G401.6 (cell line): ENCODE measurements at regions not wholly inside any gene's neighbourhood (a gene's known extent, or its start where the extent isn't known, plus 50 kb on each side); places are given as distances from the start of the nearest gene placed in this dataset.
"Not testable (repeated sequence)": the region's sequence is repeated elsewhere in the genome, so short reads cannot be mapped to it uniquely, and the experiment has no call there.

Experiments used
- FAIRE-seq: peaks from 2 replicates; lab custom pipeline; 2012; peaks lifted over from hg19 to GRCh38; lab: Jason Lieb, UNC

DNA sequence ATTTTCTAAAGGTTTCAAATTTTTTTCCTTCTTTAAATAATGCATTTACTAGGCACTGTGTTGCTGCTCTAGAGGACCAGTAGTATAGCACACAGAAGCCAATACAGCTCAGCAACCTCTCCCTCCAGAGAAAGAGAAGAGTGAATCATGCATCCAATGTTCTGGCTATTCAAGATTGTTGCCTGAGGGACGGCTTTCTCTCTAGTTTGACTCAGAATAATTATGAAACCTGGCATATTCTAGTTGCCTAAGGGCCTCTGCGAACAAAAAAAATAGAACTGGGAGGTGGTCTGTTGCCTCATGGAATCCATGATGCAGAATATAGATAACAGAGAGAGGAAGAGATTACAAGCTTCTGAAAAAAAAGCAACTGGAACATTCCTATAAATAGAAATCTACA is 1233.3 kb upstream of the PABPC4L start:
- FAIRE-seq, result no peak

DNA sequence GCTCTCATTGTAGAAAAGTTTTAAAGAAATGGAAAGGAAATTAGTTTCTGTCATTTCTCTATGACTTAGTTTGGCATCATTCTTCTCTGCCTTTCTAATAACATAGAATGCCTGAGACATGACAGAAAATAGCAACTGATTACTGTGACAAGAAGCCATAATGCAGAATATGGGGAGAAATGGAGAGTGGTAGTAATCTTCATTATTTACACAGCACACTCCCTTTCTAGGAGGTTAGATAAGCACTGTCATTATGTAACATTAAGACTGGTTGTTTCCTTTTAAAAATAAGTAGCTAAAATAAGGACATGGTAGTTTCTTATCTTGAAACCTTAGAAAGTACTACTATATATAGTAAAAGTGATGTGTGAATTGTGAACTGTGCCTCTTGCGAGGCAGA is 1227.9 kb upstream of the PABPC4L start:
- FAIRE-seq, result no peak

DNA sequence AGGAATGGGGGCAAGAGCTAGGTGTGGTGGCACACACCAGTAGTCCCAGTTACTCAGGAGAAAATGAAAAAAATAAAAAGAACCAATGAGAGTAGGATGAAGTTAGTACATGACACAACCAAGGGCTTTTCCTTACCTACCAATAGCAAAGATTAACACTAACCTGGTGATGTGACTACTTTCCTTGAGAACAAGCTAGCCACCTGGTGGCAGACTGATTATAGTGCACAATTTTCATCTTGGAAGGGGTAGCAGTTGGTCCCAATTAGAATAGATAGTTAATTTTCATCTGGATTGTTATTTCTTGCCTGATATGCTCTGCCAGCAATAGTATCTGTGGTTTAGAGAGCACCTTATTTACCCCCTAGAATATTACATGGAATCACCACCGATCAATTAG is 1216.8 kb upstream of the PABPC4L start:
- no peak for FAIRE-seq

DNA sequence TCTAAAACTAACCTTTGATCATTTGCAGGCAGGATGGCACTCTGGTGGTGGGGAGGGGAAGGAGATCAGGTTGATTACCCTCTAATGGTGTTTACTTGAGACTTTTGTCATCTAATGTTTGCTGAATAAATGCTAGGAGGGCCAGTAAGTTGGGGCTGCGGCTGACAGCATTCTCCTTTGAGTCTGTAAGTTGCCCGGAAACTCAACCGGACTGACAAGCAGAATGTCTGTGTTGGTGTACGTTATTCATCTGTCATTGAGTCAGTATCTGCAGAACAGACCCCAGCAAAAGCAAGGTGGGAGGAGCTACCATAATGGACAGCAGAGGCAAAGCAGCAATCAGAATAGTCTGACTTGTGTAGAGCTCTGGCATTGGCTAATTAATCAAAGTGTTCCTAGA is 1210.6 kb upstream of the PABPC4L start:
- FAIRE-seq, result no peak

DNA sequence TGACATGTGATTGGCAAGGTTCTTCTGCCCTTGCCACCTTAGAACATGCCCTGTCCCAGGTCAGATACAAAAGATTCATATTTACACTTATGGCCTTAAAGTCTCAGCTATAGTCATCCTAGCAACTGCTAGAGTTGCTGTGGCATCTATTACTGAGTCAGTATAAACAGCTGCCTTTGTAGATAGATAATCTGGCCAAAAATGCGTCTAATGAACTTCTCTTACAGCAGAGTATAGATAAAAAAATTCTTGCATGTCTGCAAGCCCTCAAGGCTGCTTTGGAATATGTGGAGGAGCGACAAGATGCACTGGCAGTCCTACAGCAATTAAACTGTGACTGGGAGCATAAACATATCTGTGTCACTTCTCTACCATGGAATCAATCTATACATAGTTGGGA is 1209.7 kb upstream of the PABPC4L start:
- FAIRE-seq, result no peak

DNA sequence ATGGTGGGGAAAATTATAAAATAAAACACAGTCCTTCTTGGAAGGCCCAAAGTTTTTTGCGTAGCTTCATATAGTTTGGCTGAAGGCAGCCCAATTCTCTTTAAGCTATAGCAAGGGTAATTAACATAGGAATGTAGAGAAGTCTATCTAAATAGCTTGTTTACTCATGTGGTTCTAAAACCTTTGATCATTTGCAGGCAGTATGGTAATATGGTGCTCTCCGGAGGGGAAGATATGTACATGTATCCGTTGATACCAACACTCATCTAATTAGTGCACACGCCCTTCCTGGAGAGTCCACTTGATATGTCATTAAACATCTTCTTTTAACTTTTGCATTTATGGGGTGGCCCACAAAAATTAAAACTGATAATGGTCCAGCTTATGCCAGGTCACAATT is 1207.7 kb upstream of the PABPC4L start:
- FAIRE-seq, result not testable (repeated sequence)

DNA sequence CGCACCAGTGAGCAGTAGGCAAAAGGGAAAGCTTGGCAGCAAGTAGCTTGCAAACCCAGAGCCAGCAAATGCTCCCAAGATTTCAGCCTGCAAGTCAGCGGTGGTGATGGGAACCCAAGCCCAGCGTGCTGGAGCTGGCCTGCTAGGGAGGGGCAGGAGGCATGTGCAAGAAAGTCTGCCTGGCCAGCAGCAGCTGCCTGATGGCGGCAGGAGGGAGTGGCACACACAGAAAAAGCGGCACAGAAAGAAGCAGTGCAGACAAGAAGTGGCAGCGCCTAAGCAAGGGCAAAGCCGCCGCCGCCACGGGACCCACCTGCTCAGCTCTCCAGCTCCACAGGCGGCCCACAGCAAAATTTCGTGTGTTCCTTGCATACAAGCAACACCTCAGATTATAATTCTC is 1206.5 kb upstream of the PABPC4L start:
- no peak for FAIRE-seq

DNA sequence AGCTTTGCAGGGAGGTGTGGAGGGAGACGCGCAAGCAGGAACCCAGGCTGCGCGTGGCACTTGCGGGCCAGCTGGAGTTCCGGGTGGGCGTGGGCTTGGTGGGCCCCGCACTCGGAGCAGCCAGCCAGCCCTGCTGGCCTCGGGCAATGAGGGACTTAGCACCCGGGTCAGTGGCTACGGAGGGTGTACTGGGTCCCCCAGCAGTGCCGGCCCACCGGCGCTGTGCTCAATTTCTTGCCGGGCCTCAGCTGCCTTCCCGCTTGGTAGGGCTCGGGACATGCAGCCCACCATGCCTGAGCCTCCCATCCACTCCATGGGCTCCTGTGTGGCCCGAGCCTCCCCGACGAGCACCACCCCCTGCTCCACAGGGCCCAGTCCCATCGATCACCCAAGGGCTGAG is 1205.0 kb upstream of the PABPC4L start:
- FAIRE-seq, result not testable (repeated sequence)

DNA sequence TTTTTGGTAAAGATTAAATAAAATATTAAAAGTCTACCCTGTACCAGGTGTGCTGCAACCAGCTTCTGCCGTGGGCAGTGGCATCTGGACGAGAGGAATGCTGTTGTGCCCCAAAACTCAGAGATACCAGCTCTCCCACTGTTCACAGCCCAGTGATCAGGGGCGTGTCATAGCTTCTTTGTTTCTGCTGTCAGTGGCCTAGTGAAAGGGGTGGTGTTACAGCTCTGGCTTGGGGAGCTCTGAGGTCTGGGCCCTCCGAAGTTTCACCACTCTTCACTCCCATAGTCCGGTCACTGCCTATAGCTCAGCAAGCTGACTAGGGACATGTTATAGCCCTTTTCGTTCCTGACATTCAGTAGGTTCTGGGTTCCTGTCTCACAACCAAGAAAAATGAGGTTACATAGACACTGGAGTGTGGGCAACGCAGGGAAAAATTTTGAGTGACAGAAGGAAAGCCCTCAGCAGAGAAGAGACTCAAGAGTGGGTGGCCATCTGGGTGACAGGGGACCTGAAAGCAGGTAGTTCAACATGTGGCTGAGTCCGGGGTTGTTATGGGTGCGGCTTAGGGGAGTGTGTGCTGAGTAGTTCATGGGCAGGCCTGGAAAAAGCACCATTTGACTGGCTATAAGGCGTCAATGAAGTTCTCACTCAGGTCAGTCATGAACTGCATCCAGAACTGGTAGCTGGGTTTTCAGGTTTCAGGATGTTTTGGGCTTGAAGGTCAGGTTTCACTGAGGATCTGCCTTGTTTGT is 1184.4 kb upstream of the PABPC4L start:
- FAIRE-seq, result no peak

DNA sequence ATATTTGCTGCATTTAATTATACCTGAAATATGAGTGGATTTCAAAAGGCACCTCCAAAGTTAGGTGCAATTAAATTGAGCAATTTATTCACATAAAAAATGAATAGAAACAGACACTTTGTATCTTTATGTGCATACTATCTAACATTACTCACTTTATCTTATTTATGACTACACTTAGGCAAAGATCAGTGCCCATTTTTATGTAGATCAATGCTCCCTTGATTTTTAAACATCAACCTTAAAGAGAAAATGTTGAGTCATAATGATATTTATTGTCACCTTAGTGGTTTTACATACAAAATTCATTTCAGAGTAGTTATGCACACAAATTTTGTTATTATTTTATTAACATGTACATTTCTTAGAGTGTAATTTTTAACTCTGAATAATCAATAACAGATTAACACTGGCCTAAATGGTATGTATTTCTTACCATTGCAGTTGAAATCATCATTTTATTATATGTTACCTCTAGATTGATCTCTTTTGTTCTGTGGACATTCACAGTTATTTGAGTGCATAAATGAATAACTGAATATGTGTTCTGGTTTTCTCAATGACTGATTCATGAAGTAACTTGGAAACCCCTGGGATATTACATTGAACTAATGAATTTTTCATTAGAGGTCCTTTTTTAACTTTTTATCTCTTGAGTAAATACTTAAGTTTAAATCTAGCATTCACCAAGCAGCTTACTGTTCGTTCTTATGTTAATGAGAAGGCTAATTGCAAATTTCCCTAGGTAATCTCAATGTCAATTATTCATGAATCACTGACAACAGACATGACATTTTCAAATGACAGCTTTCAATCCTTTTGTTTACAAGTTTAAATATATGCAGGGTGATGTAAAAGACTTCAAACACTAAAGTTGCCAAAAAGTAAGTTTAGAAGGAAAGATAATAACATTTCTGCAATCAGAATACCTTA is 1182.0 kb upstream of the PABPC4L start:
- no peak for FAIRE-seq

DNA sequence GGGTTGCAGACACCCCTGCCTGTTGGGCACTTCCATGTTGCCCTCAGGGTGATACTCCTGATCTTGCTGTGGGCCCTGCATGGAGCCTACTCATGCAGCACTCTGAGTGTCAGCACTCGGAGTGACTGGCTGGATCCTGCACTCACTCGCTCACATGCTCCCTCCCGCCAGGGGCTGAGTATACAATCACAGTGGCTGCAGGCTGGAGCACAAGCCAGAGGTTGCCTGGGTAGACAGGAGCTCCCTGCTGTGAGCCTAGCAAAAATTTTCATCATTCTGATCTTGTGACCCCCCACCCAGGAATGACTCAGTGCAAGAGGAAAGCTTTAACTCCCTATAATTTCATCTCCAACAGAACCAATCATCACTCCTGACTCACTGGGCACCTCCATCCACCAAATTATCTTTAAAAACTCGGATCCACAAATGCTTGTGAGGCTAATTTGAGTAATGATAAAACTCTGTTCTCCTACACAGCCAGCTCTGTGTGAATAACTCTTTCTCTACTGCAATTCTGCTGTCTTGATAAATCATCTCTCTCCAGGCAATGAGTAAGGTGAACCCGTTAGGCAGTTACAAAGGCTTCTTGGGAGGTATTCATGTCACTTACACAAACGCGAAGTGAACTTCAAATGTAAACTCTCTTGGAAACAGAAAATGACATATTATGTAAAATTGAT is 1180.8 kb upstream of the PABPC4L start:
- no peak for FAIRE-seq

DNA sequence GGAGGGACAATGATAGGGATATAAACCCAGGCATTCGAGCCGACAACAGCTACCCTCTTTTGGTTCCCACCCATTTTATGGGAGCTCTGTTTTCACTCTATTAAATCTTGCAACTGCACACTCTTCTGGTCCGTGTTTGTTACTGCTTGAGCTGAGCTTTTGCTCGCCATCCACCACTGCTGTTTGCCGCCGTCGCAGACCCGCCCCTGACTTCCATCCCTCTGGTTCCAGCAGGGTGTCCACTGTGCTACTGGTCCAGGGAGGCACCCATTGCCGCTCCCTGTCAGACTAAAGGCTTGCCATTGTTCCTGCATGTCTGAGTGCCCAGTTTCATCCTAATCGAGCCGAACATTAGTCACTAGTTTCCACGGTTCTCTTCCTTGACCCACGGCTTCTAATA is 1170.5 kb upstream of the PABPC4L start:
- FAIRE-seq, result no peak

DNA sequence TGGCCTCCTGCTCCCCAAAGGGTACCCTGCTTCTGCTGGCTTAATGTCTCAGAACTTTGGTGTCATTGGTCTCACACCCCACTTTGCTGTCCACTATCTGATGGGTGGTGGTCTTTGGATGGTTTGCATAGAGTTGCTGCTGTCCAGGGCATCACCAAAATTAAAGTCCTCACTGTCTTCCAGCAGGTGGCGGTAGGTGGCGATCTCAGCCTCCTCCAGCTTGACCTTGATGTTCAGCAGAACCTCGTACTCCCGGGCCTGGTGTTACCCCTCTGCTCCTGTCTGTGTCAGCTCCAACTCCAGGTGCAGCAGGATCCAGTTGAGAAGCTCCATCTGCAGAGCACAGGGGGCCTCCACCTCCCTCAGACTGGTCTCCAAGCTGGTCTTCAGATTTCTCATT is 1169.5 kb upstream of the PABPC4L start:
- no peak for FAIRE-seq

DNA sequence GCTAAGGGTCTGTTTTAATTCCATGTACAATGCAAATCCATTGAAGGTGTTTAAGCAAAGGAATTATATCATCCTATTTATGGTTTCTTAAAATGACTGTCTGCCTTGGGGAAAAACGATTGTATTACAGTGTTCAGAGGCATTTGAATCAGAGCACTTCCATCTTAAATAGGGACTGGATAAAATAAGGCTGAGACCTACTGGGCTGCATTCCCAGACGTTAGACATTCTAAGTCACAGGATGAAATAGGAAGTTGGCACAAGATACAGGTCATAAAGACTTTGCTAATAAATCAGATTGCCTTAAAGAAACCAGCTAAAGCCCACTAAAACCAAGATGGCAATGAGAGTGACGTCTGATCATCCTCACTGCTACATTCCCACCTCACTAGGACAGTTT is 1167.2 kb upstream of the PABPC4L start:
- no peak for FAIRE-seq

DNA sequence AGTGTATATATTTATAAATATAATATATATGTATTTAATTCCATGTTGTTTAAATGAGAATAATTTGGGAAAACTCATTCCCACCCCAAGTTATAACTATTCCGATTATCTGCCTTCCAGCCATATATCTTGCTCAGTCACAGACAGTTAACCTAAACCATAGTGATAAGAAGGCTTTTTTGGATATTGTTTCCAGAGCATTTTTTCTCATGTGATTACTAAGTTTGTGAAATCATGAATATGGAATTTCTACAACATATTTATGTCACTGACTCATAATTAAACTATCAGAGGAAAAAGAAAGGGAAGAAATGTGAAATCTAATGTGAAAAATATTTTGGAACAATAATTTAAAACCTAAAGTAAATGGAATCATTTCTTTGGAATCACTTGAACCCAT is 1163.5 kb upstream of the PABPC4L start:
- no peak for FAIRE-seq

DNA sequence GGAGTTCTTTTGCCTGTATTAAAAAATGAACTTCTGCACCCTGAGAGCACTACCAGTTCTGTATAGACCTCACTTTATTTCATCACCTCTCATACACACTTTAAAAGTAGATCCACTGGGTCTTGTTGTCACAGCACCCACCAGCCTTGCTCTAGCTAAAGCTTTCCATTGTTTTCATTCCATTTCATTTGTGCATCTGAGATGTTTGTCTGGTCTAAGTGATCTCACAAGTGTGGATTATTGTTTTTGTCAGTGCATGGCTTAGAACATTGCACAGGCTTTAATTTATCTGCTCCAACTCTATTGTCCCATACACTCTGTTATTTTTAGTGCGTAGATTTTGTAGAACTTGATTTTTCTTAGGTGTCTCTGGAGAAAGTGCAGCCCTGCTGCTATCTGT is 1157.5 kb upstream of the PABPC4L start:
- FAIRE-seq, result no peak

DNA sequence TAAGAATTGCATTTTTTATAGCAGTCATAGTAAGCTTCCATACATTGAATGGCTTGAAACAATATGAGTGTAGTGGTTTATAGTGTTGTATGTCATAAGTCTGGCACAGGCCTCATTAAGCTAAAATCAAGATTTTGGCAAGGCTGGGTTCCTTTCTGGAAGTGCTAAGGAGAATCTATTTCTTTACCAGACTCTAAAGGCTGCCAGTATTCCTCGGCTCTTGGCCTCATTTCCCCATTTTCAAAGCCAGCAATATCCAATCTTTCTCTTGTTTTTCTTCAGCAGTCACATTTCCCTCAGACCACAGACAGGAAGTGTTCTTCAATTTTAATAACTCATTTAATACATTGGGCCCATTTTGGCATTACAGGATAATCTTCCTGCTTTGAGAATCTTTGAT is 1155.5 kb upstream of the PABPC4L start:
- no peak for FAIRE-seq

DNA sequence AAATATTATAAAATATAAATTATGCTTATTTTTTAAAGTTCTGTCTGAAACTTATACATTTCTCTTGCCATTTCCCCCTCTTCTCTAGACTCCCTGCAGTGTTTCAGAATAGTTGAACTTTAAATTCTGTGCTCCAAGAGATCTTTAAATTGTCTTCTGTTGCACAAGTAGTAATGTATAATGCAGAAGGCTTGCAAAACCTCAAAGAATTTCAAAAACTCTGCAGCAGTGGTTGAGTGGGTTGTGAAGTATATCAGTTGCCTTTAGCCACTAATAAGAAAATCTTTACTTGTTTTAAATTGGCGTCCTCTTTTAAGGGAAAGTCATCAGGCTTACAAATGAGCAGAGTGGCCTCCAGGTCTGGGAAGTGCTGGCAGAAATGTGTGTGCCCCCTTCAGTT is 1153.3 kb upstream of the PABPC4L start:
- FAIRE-seq, result no peak

DNA sequence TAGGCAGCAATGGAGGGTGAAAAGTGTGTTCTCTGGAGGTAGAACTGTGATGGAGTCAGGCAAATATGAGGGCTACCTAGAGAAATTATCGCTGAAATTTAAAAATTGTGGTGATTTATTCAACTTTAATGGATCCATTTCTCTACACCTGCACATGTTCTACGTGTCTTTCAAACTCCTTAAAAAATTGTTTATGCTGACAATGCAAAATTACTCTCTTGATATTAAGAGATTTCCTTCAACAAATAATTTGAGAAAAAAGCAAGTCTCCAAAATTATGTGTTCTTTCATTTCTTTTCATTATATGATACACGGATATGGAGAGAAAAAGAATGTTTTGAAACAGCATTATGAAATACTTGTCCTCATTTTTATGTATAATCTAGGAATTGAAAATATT is 1151.4 kb upstream of the PABPC4L start:
- FAIRE-seq, result no peak

DNA sequence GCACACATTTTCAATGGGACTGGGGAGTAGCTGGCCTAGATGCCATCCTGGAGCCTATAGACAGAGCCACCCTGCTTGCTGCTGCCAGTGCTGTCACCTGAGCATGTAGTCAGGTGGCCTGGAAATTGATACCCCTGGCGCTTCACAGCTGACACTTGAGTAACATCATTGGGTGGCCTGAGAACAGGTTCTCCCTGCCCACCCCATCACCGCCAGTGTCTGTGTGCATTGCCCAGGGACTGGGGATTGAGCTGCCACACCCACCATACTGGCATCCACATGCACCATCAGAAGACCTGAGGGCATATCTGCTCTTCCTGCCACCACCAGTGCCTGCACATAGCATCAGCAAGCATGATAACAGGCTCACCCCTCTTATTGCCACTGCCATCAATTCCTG is 1142.9 kb upstream of the PABPC4L start:
- FAIRE-seq, result no peak

DNA sequence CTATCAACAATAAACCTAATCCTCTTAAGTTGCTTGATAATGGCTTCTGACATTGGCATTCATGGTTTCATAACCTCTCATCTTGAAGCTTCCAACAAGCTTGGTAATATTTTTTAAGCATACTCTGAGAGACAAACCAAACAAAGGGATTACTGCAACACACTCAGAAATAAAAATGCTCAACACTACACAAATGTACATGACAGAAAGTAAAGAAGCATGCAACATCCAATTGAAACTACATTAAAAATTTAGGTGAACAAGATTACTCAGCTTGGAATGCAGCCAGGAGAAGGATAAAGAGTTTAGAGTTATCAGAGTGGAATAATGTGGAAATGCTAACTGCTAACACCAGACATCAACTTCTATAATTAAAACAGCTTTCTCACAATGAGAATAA is 1136.6 kb upstream of the PABPC4L start:
- no peak for FAIRE-seq

DNA sequence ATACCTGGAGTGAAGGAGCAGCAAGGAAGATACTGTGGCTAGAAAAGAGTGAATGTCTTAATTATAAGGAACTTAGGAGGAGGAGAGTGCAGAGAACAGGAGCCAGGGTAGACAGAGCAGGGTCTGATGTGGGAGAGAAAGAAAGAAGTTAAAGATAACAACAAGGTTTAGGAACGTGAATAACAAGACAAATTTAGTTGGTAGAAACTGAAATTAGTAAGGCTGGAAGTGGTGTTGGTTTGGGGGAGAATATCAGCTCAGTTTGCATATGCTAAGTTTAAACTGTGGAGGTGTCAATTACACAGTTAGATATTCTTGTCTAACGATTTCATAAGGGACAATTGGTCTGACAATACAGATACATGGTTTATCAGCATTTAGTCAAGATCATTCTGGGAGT is 1123.7 kb upstream of the PABPC4L start:
- no peak for FAIRE-seq

DNA sequence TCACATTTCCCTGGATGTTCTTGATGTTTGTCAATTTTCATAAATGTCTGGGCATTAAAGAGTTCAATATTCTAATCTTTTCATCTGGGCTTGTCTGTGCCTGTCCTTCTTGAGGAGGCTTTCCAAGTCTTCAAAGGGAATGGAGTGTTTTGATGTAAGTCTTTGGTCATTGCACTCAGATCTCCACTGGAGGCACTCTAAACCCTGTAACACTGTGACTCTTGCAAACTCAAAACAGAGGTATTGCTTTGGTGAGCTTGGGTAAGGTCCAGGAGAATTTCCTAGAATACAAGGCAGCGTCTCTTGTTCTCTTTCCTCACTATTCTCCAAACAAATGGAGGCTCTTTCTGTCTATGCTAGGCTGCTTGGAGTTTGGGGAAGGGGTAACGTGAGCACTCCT is 1118.1 kb upstream of the PABPC4L start:
- no peak for FAIRE-seq
